ENCODE measurements at regions not wholly inside any gene's neighbourhood (a gene's known extent, or its start where the extent isn't known, plus 50 kb on each side); places are given as distances from the start of the nearest gene placed in this dataset.
"Not testable (repeated sequence)": the region's sequence is repeated elsewhere in the genome, so short reads cannot be mapped to it uniquely, and the experiment has no call there.

GRCh38 chr3:28575746-28576613 lies 227.4 kb upstream of the AZI2 start:
- DNase-seq (ENCODE audit: low read depth), result no peak

- DNase-seq (ENCODE audit: low read depth), result no peak
These were observed 228.1 kb upstream of the AZI2 start for GRCh38 chr3:28576614-28577200.

- DNase-seq (ENCODE audit: low read depth), result no peak
These were observed 229.4 kb upstream of the AZI2 start for GRCh38 chr3:28577941-28578500.

- DNase-seq (ENCODE audit: low read depth), result no peak
These were observed 237.7 kb upstream of the AZI2 start for GRCh38 chr3:28586325-28586724.

- no peak for DNase-seq (ENCODE audit: low read depth)
These were observed 239.1 kb upstream of the AZI2 start for GRCh38 chr3:28587723-28588122.

- DNase-seq (ENCODE audit: low read depth), result peak; percentile 17
These were observed 241.6 kb upstream of the AZI2 start for GRCh38 chr3:28590216-28590615.

- DNase-seq (ENCODE audit: low read depth), result no peak
These were observed 242.2 kb upstream of the AZI2 start for GRCh38 chr3:28590860-28591259.

- DNase-seq (ENCODE audit: low read depth), result no peak
These were observed 246.7 kb upstream of the AZI2 start for GRCh38 chr3:28595372-28595771.

- DNase-seq (ENCODE audit: low read depth), result no peak
These were observed 248.8 kb upstream of the AZI2 start for GRCh38 chr3:28597452-28597851.

GRCh38 chr3:28598165-28598564 lies 249.5 kb upstream of the AZI2 start:
- no peak for DNase-seq (ENCODE audit: low read depth)

- DNase-seq (ENCODE audit: low read depth), result no peak
These were observed 252.7 kb upstream of the AZI2 start for GRCh38 chr3:28601291-28601690.

GRCh38 chr3:28606283-28606682 lies 257.7 kb upstream of the AZI2 start:
- DNase-seq (ENCODE audit: low read depth), result no peak

- DNase-seq (ENCODE audit: low read depth), result no peak
These were observed 263.6 kb upstream of the AZI2 start for GRCh38 chr3:28612232-28612631.

- no peak for DNase-seq (ENCODE audit: low read depth)
These were observed 265.0 kb upstream of the AZI2 start for GRCh38 chr3:28613511-28614106.

GRCh38 chr3:28615071-28615470 lies 266.4 kb upstream of the AZI2 start:
- no peak for DNase-seq (ENCODE audit: low read depth)

GRCh38 chr3:28615971-28616370 lies 267.3 kb upstream of the AZI2 start:
- no peak for DNase-seq (ENCODE audit: low read depth)

GRCh38 chr3:28617821-28618220 lies 269.2 kb upstream of the AZI2 start:
- DNase-seq (ENCODE audit: low read depth), result no peak

- DNase-seq (ENCODE audit: low read depth), result no peak
These were observed 274.5 kb upstream of the AZI2 start for GRCh38 chr3:28623106-28623505.

- DNase-seq (ENCODE audit: low read depth), result no peak
These were observed 275.5 kb upstream of the AZI2 start for GRCh38 chr3:28624084-28624483.

- not testable (repeated sequence) for DNase-seq (ENCODE audit: low read depth)
These were observed 279.2 kb upstream of the AZI2 start for GRCh38 chr3:28627843-28628242.

GRCh38 chr3:28634019-28634418 lies 285.4 kb upstream of the AZI2 start:
- DNase-seq (ENCODE audit: low read depth), result no peak

- DNase-seq (ENCODE audit: low read depth), result no peak
These were observed 289.1 kb upstream of the AZI2 start for GRCh38 chr3:28637742-28638141.

GRCh38 chr3:28645149-28645548 lies 296.5 kb upstream of the AZI2 start:
- DNase-seq (ENCODE audit: low read depth), result no peak
